HuH-7 (cell line): ENCODE measurements at regions not wholly inside any gene's neighbourhood (a gene's known extent, or its start where the extent isn't known, plus 50 kb on each side); places are given as distances from the start of the nearest gene placed in this dataset.
A peak's percentile ranks its signal among the peaks of the same experiment; 100 is the strongest.

Experiments
- DNase-seq: peaks from one replicate; pipeline ENCODE4 v3.0.0; 2011; ENCODE audit warnings: low spot score

DNA sequence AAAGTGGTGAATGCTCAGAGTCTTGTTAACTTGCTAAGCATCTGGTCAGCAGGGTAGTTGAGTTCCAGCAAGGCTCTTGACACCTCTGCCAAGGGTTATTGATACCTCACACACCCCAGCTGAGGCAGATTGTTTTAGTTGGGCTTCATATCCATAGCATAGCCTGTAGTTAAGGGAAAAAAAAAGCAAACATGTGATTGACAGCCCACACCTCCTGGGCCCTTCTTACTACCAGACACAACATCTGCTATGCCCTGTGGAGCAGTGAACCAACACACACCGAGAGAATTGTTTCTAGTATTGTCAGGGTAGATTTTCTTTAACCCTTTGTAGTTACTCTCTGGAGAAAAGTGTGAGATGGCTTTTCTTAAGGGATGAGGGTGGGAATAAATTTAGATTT lies 697.0 kb upstream of the POU3F2 start:
- DNase-seq, result no peak

DNA sequence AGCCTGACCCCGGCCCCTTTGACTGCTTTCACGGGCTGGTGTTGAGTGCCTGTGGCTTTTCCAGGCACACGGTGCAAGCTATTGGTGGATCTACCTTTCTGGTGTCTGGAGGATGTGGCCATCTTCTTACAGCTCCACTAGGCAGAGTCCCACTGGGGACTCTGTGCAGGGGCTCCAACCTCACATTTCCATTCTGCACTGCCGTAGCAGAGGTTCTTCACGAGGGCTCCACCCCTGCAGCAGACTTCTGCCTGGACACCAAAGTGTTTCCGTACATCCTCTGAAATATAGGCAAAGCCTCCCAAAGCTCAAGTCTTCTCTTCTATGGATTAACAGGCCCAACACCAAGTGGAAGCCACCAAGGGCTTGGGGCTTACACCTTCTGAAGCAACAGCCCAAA lies 691.5 kb upstream of the POU3F2 start:
- DNase-seq, result no peak

DNA sequence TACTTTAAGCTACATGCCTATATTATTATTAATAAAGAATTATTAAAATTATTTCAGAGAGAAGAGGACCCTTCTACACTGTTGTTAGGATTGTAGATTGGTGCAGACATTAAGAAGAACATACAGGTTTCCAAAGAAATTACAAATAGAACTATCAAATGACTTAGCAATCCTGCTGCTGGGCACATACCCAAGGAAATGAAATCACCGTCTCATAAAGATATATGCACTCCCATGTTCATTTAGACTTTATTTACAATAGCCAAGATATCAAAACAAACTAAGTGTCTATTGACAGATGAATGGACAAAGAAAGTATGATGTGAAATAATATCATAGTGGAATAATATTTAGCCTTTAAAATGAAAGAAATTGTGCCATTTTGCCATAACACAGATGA lies 687.7 kb upstream of the POU3F2 start:
- no peak for DNase-seq

DNA sequence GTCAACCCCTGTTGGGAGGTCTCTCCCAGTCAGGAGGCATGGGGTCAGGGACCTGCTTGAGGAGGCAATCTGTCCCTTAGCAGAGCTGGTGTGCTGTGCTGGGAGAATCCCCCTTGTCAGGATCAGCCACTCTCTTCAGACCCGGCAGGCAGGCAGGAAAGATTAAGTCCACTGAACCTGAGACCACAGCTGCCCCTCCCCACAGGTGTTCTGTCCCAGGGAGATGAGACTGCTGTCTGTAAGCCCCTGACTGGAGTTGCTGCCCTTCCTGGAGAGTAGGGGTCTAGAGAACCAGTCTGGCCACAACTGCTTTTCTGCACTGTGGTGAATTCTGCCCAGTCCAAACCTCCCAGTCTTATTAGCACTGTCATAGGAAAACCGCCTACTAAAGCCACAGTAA lies 677.8 kb upstream of the POU3F2 start:
- DNase-seq, result no peak

DNA sequence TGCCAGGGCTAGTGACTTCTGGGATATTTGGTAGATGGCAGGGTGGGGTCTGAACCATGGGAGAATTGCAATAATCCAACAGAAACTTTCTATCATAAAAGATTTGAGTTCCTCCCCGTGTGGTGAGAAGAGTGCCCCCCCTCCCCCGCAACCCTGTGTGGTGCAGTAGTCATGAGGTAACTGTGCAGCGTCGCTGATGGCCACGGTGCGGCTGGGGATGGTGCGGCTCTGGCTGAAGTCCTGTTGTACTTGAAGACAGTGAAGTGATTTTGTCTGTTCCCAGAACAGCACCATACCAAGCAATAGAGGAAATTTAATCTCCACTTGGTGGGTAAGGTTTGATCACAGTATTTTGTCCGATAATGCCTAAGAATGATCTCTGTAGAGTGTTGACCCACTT lies 654.8 kb upstream of the POU3F2 start:
- no peak for DNase-seq

DNA sequence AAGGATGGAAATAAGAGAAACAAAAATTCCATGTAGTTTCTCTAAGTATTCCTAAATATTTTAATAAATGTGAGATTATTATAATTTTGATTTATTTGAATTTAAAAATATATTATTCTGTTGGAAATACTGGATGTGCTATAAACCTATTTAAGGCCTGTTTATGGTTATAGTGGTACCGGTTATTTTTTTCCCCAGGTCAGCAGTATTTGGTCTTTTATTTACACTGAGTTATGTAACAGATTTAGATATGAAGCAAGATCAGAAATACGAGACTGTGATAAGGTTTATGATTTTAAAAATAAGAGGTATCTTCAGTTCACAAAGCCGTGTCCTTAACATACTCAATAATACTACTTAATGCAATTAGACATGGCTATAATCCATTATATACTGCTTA lies 634.3 kb upstream of the POU3F2 start:
- no peak for DNase-seq

DNA sequence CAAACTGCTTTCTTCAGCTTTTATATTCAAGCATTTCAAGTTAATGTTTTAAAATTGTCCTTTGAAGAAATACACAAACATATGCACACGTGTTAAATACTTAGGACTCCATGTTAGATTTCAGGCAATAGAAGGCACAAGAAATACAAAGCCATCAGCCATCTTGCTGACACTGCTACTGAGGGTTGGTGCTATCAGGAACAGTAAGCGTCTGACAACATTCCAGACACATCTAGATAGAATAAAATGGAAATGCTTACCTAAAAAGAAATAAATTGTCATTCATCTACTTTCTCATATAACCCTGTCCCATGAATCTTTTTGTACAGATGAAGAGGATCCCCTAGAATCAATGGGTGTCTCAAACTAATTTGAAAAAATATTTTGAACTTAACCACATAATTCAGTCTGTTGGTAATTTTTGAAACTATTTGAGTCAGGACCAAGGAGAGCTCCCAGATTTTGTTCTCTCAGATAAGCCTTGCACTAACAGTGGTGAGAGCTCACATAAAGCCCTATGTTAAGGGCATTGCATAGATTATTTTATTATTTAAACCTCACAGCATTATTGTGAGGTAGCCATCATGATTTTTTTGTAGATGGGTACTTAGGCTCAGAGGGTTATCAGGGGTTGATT lies 631.1 kb upstream of the POU3F2 start:
- DNase-seq, result no peak

DNA sequence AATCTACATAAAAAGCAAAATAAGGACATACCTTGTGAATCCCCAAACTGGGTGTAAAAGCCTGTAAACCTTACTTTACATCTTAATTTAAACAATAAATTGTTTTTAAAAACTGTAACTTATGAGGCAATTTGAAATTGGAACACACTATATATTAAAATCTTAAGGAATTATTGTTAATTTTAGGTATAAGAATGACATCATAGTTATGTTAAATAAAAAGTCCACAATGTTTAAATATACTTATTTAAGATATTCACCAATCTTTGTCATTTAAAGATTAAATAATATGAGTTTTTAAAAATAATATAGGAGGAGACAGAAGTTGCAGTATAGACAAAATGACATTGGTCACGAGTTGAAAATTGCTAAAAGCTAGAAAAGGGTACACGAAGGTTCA lies 621.9 kb upstream of the POU3F2 start:
- DNase-seq, result no peak

DNA sequence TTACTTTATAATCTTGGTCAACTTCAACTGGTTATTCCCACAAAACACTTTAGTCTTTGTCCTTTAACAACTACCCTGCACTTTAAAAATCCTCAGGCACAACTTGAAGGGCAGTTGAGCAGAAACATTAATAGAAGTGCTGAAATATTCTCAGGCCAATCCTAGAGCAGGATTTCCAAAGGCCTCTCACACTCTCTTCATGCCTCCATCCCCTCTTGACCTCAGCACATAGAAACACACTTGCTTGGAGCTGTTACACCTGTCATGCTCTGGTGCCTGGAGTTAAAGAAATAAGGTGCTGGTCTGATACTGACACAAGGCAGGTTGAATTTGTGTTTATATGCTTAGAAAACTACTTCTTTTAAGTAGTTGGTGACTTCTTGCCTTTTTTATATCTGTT lies 618.8 kb upstream of the POU3F2 start:
- no peak for DNase-seq

DNA sequence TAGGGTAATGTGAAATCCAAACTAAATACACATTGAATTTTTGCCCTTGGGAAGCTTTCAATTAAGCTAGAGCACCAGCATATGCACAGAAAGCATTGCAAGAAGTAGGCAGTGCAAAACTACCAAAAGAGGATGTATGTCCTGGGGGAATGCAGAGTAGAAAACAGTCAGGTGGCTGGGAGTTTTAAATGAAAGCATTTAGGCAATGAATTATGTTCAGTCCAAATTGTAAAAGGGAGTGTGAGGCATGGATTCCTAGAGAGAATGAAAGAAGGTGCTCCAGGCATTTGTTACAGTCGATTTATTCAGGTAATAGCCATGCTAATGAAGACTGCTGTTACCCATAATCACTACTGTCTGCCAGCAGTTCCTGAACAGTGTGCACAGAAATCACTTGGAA lies 604.1 kb upstream of the POU3F2 start:
- DNase-seq, result no peak

DNA sequence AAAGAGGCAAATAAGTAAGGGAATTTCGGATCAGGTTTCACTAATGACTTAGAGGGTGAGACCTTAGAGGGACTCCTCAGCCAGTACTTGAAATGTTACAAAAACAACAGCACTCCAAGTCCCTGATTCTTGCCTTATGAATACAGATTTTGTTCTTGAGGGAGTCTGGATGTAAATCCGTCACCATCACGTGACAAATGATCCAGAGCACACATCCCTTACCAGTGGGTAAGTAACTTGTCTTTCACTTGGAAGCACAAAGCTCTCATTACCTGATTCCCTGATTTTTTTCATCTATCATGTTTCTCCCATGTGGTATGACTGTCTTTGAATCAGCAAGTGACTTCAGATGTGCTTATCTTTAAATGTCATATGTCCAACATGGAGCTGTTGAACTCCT lies 595.3 kb upstream of the POU3F2 start:
- DNase-seq, result no peak

DNA sequence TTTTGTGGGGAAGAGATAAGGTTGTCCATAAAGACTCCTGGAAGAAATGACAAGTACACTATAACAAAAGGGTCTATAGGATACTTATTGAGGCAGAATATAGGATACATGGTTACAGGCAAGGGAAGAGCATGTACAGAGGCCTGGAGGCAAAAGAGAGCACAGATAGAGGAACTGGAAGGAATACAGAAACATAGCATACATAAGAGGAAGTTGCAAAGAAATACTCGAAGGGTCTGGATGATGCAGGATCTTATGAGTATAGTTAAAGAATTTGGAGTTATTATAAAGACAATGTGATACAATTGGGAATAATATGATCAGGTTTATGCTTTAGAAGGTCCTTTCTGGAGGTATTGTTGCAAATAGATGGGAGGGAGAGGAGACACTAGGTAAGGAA lies 592.7 kb upstream of the POU3F2 start:
- DNase-seq, result no peak

DNA sequence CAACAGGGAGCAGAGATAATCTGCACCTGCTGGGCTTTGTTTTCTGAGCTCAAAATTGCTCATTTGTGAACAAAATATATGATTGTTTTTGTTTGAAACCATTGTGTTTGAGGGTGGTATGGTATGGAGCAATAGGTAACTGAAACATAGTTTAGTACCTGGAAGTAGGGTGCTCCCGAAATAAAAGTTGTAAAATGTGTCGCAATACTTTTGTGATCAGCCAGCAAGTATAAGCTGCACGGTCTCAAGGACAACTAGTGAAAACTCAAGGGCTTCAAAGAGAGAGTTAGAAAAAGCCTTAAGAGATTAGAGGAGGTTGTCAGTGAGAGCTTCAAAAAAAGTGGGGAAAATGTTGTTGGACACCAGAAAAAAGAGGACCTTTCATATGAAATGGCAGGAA lies 579.8 kb upstream of the POU3F2 start:
- DNase-seq, result no peak

DNA sequence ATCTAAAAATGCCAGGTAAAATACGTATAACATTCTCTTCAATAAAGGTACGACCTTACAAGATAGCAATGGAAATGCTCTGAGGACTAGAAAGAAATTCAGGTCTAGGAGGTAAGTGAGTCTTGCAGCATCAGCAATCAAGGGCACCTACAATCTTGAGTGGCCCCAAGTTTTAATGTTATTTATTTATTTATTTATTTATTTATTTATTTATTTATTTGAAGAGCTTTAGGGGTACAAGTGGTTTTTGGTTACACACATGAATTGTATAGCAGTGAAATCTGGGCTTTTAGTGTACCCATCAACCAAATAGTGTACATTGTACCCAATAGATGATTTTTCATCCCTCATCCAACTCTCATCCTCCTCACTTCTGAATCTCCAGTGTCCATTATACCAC lies 574.0 kb upstream of the POU3F2 start:
- no peak for DNase-seq

DNA sequence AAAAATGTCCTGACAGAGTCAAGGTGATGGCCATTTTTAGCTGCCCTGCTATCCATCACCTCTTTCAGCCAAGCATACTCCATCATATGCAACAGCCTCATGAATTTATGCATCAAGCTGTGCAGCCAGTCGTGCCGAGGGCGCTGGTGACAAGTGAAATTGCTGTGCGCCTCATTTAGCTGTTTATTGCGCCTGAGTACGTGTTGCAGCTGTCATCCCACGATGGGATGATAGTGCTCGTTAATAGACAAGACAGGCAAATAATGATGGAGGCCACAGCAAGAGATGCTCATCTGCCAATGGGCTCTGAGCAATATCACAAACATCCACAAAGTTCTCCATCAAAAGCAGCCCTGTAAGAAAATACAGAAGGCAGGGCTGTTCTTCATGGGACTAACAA lies 562.3 kb upstream of the POU3F2 start:
- no peak for DNase-seq

DNA sequence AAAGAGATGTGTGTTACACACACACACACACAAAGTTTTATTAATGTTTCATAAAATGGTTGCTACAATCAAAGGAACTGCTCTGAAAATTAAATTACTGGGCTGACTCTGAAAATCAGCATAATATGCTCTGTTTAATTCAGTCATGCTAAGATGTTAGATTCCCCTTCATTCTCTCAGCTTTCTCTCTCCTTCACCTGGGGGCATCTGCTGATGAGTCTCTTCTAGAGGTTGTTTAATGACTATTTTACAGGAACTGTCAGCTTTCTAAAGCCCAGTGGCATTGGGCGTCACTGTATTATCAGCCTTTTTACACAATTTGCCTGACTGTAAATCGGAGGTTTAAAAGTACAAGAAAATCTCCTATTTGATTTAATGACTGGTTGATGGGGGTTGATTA lies 559.7 kb upstream of the POU3F2 start:
- no peak for DNase-seq

DNA sequence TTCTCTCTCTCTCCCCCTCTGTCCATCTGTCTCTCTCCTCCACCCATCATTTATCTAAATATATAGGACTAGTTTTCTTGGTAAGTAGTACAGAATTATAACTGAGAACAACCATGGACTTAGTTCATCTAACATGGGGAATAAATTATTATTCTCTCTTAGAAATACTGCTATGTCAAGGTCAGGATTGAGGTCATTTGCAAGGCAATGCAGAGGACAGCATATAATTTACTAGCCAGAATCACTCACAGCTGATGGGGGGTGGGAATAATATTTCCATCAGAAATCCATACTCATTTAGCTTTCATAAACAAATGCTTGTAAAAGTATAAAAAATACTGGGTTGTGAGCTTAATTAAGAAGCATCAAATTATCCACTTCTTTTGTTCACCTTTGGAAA lies 553.9 kb upstream of the POU3F2 start:
- no peak for DNase-seq

DNA sequence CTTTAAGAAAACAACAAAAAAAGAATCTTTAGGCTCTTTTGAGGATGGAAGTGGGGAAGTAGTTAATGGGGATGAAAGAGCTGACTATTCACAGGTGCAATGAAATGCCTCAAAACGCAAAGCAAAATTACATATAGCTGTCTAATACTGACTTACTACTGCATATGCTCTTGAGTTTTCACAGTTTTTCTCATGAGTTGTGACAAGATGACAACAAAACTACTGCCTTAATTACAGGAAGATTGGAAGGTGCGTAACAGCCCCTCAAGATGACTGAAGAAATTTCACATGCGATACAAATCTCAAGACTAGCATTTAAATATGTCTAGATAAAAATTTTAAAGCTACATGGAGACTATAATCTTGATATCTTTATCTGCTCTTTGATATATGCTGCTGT lies 547.8 kb upstream of the POU3F2 start:
- no peak for DNase-seq

DNA sequence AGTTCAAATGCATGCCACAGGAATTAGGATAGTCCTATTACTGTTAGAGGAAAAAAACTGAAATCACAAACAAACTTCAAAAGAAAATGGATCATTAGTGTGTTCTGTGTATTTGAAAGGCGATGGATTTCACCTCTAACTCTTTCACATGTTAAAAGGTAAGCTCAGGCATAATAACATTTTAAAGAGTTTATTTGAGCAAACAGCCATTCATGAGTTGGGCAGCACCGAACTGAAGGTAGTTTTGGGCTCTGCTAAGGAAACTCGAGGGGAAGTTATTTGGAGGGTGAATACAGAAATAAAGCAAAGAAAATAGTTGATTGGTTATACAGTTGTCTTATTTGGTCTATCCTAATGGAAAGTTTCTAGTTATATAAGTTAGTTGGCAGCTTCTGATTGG lies 546.5 kb upstream of the POU3F2 start:
- no peak for DNase-seq

DNA sequence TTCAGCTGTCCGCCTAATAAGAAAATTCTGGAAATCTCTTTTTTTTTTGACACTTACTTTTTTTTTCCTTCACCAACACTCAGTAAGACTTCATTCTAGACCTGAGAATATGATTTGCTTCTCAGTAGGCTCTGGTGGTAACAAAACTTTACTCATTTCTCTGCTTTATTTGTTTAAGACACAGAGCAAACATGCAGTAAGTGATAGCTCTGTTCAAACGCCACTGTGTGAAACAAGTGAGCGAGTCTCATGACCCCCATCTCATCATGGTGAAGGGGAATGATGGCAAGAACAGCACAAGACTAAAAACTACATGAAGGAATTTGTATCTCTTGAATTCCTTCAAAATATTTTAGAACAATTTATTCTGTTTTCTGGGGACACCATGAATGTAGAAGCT lies 541.6 kb upstream of the POU3F2 start:
- peak; percentile 1 for DNase-seq

DNA sequence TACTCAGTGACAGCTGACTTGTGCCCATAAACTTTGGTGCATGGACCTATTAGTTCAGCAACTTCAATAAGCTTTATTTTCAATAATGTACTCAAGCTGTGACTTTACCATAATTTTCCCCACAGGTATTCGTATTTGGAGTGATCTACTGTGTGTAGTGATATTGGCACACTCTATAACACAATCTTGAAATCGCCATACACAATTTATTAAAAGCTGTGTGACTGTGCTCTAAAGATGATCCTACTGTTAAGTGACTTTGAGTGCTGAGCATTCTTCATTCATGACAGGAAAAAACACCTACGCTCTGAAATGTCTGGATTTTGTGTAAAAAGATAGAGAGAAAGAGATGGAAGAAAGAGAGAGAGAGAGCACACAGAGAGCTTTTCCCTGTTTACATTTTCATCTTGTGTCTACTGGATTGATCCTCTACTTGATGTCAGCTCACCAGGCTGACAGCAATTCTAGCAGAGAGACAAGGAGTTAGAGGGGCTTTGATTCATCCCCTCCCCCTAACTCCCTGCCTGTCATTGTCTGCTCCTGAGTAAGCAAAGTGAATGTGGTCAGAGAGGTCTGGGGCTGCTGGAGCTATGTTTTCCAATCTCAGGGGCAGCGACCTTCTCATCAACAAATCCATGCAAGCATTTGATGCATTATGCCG lies 538.7 kb upstream of the POU3F2 start:
- DNase-seq, result no peak

DNA sequence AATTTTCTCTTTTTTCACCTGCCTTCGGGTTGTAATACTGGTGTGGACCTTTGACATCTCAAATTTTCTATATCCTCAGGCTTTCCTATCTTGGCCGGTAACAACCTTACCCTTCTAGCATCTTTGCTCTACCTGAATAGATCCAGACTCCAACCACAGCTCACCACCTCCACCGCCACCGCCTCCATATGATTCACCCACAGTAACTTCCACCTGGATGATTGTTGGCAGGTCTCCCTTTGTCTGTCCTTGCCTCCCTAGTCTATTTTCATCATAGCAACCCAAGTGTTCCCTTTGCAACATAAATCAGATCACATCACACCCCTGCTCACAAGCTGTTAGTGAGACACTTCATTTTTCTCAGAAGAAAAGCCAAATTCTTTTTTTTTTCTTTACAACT lies 525.8 kb upstream of the POU3F2 start:
- no peak for DNase-seq

DNA sequence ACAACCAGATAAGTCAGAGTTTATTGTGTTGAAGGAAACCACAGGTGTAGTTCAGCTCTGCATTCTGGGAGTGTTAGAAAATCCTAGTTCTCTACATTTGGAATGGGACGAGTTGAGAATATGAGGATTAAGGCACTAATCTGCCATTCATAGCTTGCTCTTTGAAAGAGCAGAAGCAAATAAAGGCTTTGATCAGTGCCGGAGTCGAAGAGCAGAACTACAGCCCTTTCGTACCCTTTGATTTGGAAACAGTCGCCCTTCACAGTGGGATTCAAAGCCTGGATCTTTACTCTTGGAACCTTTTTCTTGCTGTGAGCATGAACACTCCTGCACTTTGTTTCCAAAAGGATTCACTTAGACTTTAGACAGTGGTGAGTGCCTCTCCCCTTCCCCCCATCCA lies 523.9 kb upstream of the POU3F2 start:
- no peak for DNase-seq

DNA sequence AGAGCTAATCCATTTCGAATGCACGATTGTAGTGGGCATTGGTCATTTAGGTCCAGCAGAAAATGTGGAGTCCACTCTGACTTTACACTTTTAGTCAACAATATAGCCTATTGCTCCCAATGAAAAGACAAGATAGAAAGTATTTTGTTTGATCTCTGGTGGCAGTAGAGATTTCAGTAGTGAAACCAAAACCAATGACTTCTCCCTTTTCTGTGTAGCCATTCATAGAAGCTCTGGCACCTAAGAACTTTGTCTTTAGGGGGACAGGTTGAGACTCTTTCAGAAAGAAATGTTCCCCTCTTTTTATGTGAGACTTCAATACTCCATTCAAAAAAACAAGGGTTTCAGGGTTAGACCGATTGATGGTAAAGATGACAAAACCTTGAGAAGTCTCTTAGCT lies 510.8 kb upstream of the POU3F2 start:
- DNase-seq, result no peak

DNA sequence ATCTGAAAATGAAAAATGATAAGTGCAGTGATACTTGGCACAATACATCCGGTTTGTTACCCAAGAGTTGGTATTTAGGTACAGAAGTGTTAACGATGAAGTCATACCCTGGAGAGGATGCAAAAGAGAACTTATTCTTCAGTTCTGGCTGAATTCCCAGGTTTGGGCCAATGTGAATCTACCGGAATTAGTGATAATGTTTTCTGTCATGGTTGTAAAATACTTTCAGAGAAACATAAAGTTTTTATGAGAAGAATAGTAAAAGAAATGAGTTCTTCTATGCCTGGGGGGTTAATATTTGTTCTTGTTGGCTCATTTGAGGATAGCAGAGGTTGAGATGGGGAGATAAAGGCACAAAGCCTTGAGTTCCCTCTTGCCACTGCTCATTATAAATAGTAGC lies 509.9 kb upstream of the POU3F2 start:
- DNase-seq, result no peak
